ENCODE measurements at regions not wholly inside any gene's neighbourhood (a gene's known extent, or its start where the extent isn't known, plus 50 kb on each side); places are given as distances from the start of the nearest gene placed in this dataset.
"Not testable (repeated sequence)": the region's sequence is repeated elsewhere in the genome, so short reads cannot be mapped to it uniquely, and the experiment has no call there.

GRCh38 chr6:26836657-26837056 lies 177.1 kb upstream of the ZNF322 start:
- not testable (repeated sequence) for TF ChIP-seq CTCF, POLR2A (IDR thresholded peaks at IDR 0.05)

Measured in body of pancreas (tissue), 4 donors.